ENCODE measurements at regions not wholly inside any gene's neighbourhood (a gene's known extent, or its start where the extent isn't known, plus 50 kb on each side); places are given as distances from the start of the nearest gene placed in this dataset.

DNA sequence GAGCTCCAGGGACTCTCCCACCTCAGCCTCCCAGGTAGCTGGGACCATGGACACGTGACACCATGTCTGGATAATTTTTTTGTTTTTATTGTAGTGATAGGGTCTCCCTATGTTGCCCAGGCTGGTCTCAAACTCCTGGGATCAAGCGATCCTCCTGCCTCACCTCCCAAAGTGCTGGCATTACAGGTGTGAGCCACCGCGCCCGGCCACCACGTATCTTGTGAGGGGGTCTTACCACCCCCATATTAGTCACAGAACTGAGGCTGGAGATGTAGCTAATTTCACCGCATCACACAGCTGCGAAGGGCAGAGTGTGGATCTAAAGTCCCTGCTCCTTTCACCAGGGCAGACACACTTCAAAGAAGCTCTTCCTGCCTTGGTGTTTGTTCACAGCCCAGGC lies 211.8 kb upstream of the SOX1 start:
- intact Hi-C loops (cut with micrococcal nuclease; ENCODE audit: unreplicated experiment) = no loop called here
- in situ Hi-C loops (cut with MboI) = no loop called here
- ChIA-PET POLR2A (no interaction called here), SMC1A (ENCODE audit: uncharacterized antibody, unreplicated experiment) (no interaction called here), RAD21 (ENCODE audit: unreplicated experiment) (no interaction called here), CTCF (no interaction called here)
- no peak overlapping the region for H3K4me2 ChIP-seq (ENCODE audit: control insufficient read depth, insufficient read depth)
- WGBS (ENCODE audit: insufficient coverage, insufficient replicate concordance, low lambda C conversion rate, missing lambda C conversion rate) = 54% methylated on average over 8 of the region's 8 CpGs
- no peaks in the 10 kb centered on the region for H3K27me3 ChIP-seq (replicated peaks in 1 of 2; ENCODE audit: control insufficient read depth in 2 of 2, insufficient read depth in 2 of 2, low read length in 1 of 2)
- H3K4me1 ChIP-seq (ENCODE audit: control insufficient read depth, insufficient read depth, low read length) = no peaks in the 10 kb centered on the region
- H4K20me1 ChIP-seq (ENCODE audit: control insufficient read depth, insufficient read depth) = no peaks in the 10 kb centered on the region
- no peaks in the 10 kb centered on the region for H3K79me2 ChIP-seq (ENCODE audit: control insufficient read depth, insufficient read depth, low read length)
- H3K36me3 ChIP-seq (ENCODE audit: control insufficient read depth in 2 of 2, insufficient read depth in 2 of 2, low read length in 1 of 2) = no peaks in the 10 kb centered on the region
- no peak overlapping the region for H2AFZ ChIP-seq (ENCODE audit: control insufficient read depth, low read depth, low read length)
- FAIRE-seq (no peak), DNase-seq (ENCODE audit: low read depth, low spot score) (no peak), ATAC-seq (no peak)
- no peak overlapping the region for H3K27ac ChIP-seq (ENCODE audit: control insufficient read depth, insufficient read depth)
- no peak overlapping the region for H3K4me3 ChIP-seq
- no peaks in the 10 kb centered on the region; the same call in 2 of the 3 replicates for H3K9me3 ChIP-seq (replicated peaks; ENCODE audit: control insufficient read depth, insufficient read depth, low read length)
- H3K9ac ChIP-seq (ENCODE audit: control insufficient read depth, insufficient read depth, low read length) = no peak overlapping the region
- BruUV-seq (replicated peaks) = no TSS peak
- TF ChIP-seq POLR2A (IDR thresholded peaks at IDR 0.05; ENCODE audit: low read depth, low read length) (no peak), NBN (IDR thresholded peaks at IDR 0.05) (no peak), RUNX3 (IDR thresholded peaks at IDR 0.05; ENCODE audit: low read length) (no peak), RB1 (IDR thresholded peaks at IDR 0.05; ENCODE audit: borderline replicate concordance) (no peak), SIN3A (IDR thresholded peaks at IDR 0.05; ENCODE audit: low read depth, low read length) (no peak), KDM1A (IDR thresholded peaks at IDR 0.05; ENCODE audit: borderline replicate concordance) (no peak), GABPA (IDR thresholded peaks at IDR 0.05; ENCODE audit: low read depth) (no peak), HCFC1 (IDR thresholded peaks at IDR 0.05; ENCODE audit: low read length) (no peak), ZSCAN29 (IDR thresholded peaks at IDR 0.05) (no peak), JUND (IDR thresholded peaks at IDR 0.05; ENCODE audit: low read depth, low read length) (no peak), HDAC2 (IDR thresholded peaks at IDR 0.05) (no peak), SPI1 (IDR thresholded peaks at IDR 0.05; ENCODE audit: borderline replicate concordance, insufficient read depth, low read depth, low read length) (no peak)
- TF ChIP-seq, protein P1, sequence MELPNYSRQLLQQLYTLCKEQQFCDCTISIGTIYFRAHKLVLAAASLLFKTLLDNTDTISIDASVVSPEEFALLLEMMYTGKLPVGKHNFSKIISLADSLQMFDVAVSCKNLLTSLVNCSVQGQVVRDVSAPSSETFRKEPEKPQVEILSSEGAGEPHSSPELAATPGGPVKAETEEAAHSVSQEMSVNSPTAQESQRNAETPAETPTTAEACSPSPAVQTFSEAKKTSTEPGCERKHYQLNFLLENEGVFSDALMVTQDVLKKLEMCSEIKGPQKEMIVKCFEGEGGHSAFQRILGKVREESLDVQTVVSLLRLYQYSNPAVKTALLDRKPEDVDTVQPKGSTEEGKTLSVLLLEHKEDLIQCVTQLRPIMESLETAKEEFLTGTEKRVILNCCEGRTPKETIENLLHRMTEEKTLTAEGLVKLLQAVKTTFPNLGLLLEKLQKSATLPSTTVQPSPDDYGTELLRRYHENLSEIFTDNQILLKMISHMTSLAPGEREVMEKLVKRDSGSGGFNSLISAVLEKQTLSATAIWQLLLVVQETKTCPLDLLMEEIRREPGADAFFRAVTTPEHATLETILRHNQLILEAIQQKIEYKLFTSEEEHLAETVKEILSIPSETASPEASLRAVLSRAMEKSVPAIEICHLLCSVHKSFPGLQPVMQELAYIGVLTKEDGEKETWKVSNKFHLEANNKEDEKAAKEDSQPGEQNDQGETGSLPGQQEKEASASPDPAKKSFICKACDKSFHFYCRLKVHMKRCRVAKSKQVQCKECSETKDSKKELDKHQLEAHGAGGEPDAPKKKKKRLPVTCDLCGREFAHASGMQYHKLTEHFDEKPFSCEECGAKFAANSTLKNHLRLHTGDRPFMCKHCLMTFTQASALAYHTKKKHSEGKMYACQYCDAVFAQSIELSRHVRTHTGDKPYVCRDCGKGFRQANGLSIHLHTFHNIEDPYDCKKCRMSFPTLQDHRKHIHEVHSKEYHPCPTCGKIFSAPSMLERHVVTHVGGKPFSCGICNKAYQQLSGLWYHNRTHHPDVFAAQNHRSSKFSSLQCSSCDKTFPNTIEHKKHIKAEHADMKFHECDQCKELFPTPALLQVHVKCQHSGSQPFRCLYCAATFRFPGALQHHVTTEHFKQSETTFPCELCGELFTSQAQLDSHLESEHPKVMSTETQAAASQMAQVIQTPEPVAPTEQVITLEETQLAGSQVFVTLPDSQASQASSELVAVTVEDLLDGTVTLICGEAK (IDR thresholded peaks at IDR 0.05; ENCODE audit: borderline replicate concordance) = no peak
- TF ChIP-seq, protein P2, sequence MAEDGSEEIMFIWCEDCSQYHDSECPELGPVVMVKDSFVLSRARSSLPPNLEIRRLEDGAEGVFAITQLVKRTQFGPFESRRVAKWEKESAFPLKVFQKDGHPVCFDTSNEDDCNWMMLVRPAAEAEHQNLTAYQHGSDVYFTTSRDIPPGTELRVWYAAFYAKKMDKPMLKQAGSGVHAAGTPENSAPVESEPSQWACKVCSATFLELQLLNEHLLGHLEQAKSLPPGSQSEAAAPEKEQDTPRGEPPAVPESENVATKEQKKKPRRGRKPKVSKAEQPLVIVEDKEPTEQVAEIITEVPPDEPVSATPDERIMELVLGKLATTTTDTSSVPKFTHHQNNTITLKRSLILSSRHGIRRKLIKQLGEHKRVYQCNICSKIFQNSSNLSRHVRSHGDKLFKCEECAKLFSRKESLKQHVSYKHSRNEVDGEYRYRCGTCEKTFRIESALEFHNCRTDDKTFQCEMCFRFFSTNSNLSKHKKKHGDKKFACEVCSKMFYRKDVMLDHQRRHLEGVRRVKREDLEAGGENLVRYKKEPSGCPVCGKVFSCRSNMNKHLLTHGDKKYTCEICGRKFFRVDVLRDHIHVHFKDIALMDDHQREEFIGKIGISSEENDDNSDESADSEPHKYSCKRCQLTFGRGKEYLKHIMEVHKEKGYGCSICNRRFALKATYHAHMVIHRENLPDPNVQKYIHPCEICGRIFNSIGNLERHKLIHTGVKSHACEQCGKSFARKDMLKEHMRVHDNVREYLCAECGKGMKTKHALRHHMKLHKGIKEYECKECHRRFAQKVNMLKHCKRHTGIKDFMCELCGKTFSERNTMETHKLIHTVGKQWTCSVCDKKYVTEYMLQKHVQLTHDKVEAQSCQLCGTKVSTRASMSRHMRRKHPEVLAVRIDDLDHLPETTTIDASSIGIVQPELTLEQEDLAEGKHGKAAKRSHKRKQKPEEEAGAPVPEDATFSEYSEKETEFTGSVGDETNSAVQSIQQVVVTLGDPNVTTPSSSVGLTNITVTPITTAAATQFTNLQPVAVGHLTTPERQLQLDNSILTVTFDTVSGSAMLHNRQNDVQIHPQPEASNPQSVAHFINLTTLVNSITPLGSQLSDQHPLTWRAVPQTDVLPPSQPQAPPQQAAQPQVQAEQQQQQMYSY (CRISPR knock-in tag; IDR thresholded peaks at IDR 0.05) = no peak
- TF ChIP-seq, protein P3, sequence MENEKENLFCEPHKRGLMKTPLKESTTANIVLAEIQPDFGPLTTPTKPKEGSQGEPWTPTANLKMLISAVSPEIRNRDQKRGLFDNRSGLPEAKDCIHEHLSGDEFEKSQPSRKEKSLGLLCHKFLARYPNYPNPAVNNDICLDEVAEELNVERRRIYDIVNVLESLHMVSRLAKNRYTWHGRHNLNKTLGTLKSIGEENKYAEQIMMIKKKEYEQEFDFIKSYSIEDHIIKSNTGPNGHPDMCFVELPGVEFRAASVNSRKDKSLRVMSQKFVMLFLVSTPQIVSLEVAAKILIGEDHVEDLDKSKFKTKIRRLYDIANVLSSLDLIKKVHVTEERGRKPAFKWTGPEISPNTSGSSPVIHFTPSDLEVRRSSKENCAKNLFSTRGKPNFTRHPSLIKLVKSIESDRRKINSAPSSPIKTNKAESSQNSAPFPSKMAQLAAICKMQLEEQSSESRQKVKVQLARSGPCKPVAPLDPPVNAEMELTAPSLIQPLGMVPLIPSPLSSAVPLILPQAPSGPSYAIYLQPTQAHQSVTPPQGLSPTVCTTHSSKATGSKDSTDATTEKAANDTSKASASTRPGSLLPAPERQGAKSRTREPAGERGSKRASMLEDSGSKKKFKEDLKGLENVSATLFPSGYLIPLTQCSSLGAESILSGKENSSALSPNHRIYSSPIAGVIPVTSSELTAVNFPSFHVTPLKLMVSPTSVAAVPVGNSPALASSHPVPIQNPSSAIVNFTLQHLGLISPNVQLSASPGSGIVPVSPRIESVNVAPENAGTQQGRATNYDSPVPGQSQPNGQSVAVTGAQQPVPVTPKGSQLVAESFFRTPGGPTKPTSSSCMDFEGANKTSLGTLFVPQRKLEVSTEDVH (IDR thresholded peaks at IDR 0.05; ENCODE audit: low read depth, partially characterized antibody) = no peak
- TF ChIP-seq, protein P4, sequence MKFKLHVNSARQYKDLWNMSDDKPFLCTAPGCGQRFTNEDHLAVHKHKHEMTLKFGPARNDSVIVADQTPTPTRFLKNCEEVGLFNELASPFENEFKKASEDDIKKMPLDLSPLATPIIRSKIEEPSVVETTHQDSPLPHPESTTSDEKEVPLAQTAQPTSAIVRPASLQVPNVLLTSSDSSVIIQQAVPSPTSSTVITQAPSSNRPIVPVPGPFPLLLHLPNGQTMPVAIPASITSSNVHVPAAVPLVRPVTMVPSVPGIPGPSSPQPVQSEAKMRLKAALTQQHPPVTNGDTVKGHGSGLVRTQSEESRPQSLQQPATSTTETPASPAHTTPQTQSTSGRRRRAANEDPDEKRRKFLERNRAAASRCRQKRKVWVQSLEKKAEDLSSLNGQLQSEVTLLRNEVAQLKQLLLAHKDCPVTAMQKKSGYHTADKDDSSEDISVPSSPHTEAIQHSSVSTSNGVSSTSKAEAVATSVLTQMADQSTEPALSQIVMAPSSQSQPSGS (IDR thresholded peaks at IDR 0.05; ENCODE audit: low read length) = no peak

Data from GM12878 (cell line).